ENCODE measurements at regions not wholly inside any gene's neighbourhood (a gene's known extent, or its start where the extent isn't known, plus 50 kb on each side); places are given as distances from the start of the nearest gene placed in this dataset.

DNA sequence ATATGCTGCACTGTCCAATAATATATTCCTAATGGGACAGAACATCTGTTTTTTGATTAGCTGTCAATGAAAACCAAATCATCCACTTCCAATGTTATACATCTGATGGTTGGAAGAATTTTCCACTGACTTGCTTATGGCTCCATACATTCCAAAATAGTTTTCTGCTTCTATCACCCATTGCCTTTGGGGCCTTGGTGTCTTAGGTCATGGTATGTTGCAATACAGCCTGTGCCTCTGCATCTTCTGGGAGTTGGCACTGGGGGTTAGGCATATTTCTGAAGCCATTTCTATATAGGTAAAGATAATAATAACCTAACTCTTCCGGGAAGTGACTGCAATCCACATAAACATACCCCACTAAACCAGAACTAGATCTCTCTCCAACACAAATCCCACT lies 53.2 kb upstream of the NR3C2 start:
- TF ChIP-seq CEBPB (IDR thresholded peaks at IDR 0.05; ENCODE audit: borderline replicate concordance, low read depth, low read length), result peak; percentile 43; the same call in 1 of the 2 replicates
- TF ChIP-seq KDM5B (CRISPR knock-in tag; IDR thresholded peaks at IDR 0.05; ENCODE audit: borderline replicate concordance), result no peak
- ATAC-seq, result no peak
- Histone ChIP-seq H3K36me3 (replicated peaks in 1 of 2; ENCODE audit: control insufficient read depth in 1 of 2, insufficient read depth in 2 of 2, low read length in 2 of 2) (no peaks in the 10 kb centered on the region), H3K27me3 (ENCODE audit: control insufficient read depth in 1 of 2, insufficient read depth in 2 of 2, low read length in 2 of 2) (no peaks in the 10 kb centered on the region), H4K20me1 (ENCODE audit: insufficient read depth, low read length) (no peaks in the 10 kb centered on the region), H3K4me1 (ENCODE audit: insufficient read depth, low read length) (no peaks in the 10 kb centered on the region), H3K9me3 (ENCODE audit: low read length) (no peaks in the 10 kb centered on the region), H3K9ac (ENCODE audit: insufficient read depth, low read depth, low read length) (no peak overlapping the region), H3K27ac (ENCODE audit: extremely low read length, insufficient read depth, low read length) (no peak overlapping the region), H2AFZ (ENCODE audit: low read length) (no peak overlapping the region), H3K4me2 (ENCODE audit: low read depth, low read length) (no peak overlapping the region), H3K79me2 (ENCODE audit: insufficient read depth, low read length) (no peaks in the 10 kb centered on the region), H3K4me3 (replicated peaks in 1 of 3; ENCODE audit: insufficient read depth in 1 of 3, low read depth in 2 of 3, low read length in 3 of 3) (no peak overlapping the region)
- no TSS peak for BruUV-seq (replicated peaks)
- FAIRE-seq, result no peak
- POLR2A ChIA-PET, result no interaction called here
- 41% methylated on average over 1 of the region's 1 CpG for WGBS (ENCODE audit: low lambda C conversion rate)
- CTCF ChIA-PET (ENCODE audit: low intra/inter-chr PET ratio, low total read pairs), result no interaction called here
- no peak for DNase-seq (ENCODE audit: low spot score)
- in situ Hi-C loops (cut with HindIII; ENCODE audit: extremely low pct_ligation_motif_present, low pct_unique_long_range_greater_than_20kb), result no loop called here
- intact Hi-C loops (cut with micrococcal nuclease; ENCODE audit: unreplicated experiment), result no loop called here

Small RNA genes lying in the stretch of these regions (small RNA-seq; reads per million reads assigned to genes)
- gene RNA5SP166 (ENCODE audit: insufficient read depth in 2 of 3, insufficient read length in 3 of 3, low read depth in 2 of 3, low replicate concordance in 1 of 3), result 0 reads per million in 3 experiments
- 0 reads per million in 3 experiments for gene RNU7-197P (ENCODE audit: insufficient read depth in 2 of 3, insufficient read length in 3 of 3, low read depth in 2 of 3, low replicate concordance in 1 of 3)

Data from HepG2 (cell line).